ENCODE measurements at regions not wholly inside any gene's neighbourhood (a gene's known extent, or its start where the extent isn't known, plus 50 kb on each side); places are given as distances from the start of the nearest gene placed in this dataset.

GRCh38 chrX:11970578-11971359, 167.5 kb upstream of the FRMPD4 start:
- no peak overlapping the region for H3K4me3 ChIP-seq (ENCODE audit: low read depth, low read length, poor library complexity, severe bottlenecking)
- no peaks in the 10 kb centered on the region for H3K36me3 ChIP-seq (ENCODE audit: insufficient read depth, low read length)
- no peak overlapping the region for H3K27ac ChIP-seq (ENCODE audit: low read depth, low read length, poor library complexity, severe bottlenecking)
- no peak overlapping the region for H2AFZ ChIP-seq (ENCODE audit: low read length)
- H4K20me1 ChIP-seq (ENCODE audit: insufficient read depth, low read length): no peaks in the 10 kb centered on the region
- DNase-seq (ENCODE audit: low spot score): no peak
- TF ChIP-seq, protein P1, sequence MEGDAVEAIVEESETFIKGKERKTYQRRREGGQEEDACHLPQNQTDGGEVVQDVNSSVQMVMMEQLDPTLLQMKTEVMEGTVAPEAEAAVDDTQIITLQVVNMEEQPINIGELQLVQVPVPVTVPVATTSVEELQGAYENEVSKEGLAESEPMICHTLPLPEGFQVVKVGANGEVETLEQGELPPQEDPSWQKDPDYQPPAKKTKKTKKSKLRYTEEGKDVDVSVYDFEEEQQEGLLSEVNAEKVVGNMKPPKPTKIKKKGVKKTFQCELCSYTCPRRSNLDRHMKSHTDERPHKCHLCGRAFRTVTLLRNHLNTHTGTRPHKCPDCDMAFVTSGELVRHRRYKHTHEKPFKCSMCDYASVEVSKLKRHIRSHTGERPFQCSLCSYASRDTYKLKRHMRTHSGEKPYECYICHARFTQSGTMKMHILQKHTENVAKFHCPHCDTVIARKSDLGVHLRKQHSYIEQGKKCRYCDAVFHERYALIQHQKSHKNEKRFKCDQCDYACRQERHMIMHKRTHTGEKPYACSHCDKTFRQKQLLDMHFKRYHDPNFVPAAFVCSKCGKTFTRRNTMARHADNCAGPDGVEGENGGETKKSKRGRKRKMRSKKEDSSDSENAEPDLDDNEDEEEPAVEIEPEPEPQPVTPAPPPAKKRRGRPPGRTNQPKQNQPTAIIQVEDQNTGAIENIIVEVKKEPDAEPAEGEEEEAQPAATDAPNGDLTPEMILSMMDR (conservative IDR thresholded peaks at IDR 0.05; ENCODE audit: low read length): no peak
- TF ChIP-seq EZH2phosphoT487 (IDR thresholded peaks at IDR 0.05; ENCODE audit: borderline replicate concordance, low read depth, low read length): no peak
- no peaks in the 10 kb centered on the region for H3K79me2 ChIP-seq (ENCODE audit: insufficient read depth, low read depth, low read length)
- intact Hi-C loops (cut with micrococcal nuclease; ENCODE audit: unreplicated experiment): no loop called here
- ChIA-PET CTCF (ENCODE audit: unreplicated experiment) (no interaction called here), POLR2A (no interaction called here)
- no peak overlapping the region for H3K4me2 ChIP-seq (ENCODE audit: low read length)
- no peaks in the 10 kb centered on the region for H3K9me3 ChIP-seq (ENCODE audit: low read length)
- no peaks in the 10 kb centered on the region for H3K4me1 ChIP-seq (ENCODE audit: insufficient read depth, low read length, poor library complexity, severe bottlenecking)
- no peaks in the 10 kb centered on the region for H3K9me2 ChIP-seq (ENCODE audit: insufficient read depth, low read length)
- BruUV-seq (replicated peaks): no TSS peak

GRCh38 chrX:11976663-11977062, 161.6 kb upstream of the FRMPD4 start:
- Histone ChIP-seq H3K9me3 (ENCODE audit: low read length) (no peaks in the 10 kb centered on the region), H3K4me3 (ENCODE audit: low read depth, low read length, poor library complexity, severe bottlenecking) (no peak overlapping the region), H3K79me2 (ENCODE audit: insufficient read depth, low read depth, low read length) (no peaks in the 10 kb centered on the region), H3K4me2 (ENCODE audit: low read length) (no peak overlapping the region), H3K4me1 (ENCODE audit: insufficient read depth, low read length, poor library complexity, severe bottlenecking) (no peaks in the 10 kb centered on the region), H3K9me2 (ENCODE audit: insufficient read depth, low read length) (no peaks in the 10 kb centered on the region), H2AFZ (ENCODE audit: low read length) (no peak overlapping the region), H4K20me1 (ENCODE audit: insufficient read depth, low read length) (no peaks in the 10 kb centered on the region), H3K36me3 (ENCODE audit: insufficient read depth, low read length) (no peaks in the 10 kb centered on the region), H3K27ac (ENCODE audit: low read depth, low read length, poor library complexity, severe bottlenecking) (no peak overlapping the region)
- intact Hi-C loops (cut with micrococcal nuclease; ENCODE audit: unreplicated experiment): no loop called here
- TF ChIP-seq, protein P1 (conservative IDR thresholded peaks at IDR 0.05; ENCODE audit: low read length): no peak
- TF ChIP-seq EZH2phosphoT487 (IDR thresholded peaks at IDR 0.05; ENCODE audit: borderline replicate concordance, low read depth, low read length): no peak
- ChIA-PET POLR2A (no interaction called here), CTCF (ENCODE audit: unreplicated experiment) (no interaction called here)
- no TSS peak for BruUV-seq (replicated peaks)
- no peak for DNase-seq (ENCODE audit: low spot score)

DNA sequence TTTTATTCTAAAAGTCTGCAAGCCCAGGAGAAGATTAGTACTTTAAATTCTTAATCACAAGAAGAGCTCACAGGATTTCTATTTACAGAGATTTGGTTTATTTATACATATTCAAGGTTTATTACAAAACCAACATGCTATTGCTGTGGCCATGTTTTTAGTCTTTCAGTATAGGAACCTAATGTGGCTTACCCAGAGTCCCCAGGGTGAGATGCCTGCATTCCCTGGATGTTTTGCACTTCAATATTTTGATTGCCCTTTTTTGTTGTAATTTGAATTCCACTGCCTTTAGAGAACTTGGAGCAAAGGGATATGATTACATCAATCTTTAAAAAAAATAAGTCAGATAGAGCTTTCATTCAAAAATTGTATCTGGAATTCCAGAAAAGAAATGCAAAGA, 146.0 kb upstream of the FRMPD4 start:
- CTCF ChIA-PET (ENCODE audit: unreplicated experiment): no interaction called here
- H3K9me2 ChIP-seq (ENCODE audit: insufficient read depth, low read length): no peaks in the 10 kb centered on the region
- H3K4me1 ChIP-seq (ENCODE audit: insufficient read depth, low read length, poor library complexity, severe bottlenecking): no peaks in the 10 kb centered on the region
- H4K20me1 ChIP-seq (ENCODE audit: insufficient read depth, low read length): no peaks in the 10 kb centered on the region
- no peak overlapping the region for H2AFZ ChIP-seq (ENCODE audit: low read length)
- no peak overlapping the region for H3K27ac ChIP-seq (ENCODE audit: low read depth, low read length, poor library complexity, severe bottlenecking)
- no peak overlapping the region for H3K4me3 ChIP-seq (ENCODE audit: low read depth, low read length, poor library complexity, severe bottlenecking)
- H3K4me2 ChIP-seq (ENCODE audit: low read length): no peak overlapping the region
- TF ChIP-seq, protein P1 (conservative IDR thresholded peaks at IDR 0.05; ENCODE audit: low read length): no peak
- TF ChIP-seq EZH2phosphoT487 (IDR thresholded peaks at IDR 0.05; ENCODE audit: borderline replicate concordance, low read depth, low read length): no peak
- H3K36me3 ChIP-seq (ENCODE audit: insufficient read depth, low read length): no peaks in the 10 kb centered on the region
- BruUV-seq (replicated peaks): no TSS peak
- no peaks in the 10 kb centered on the region for H3K9me3 ChIP-seq (ENCODE audit: low read length)
- H3K79me2 ChIP-seq (ENCODE audit: insufficient read depth, low read depth, low read length): no peaks in the 10 kb centered on the region
- POLR2A ChIA-PET: interaction anchor here (0.7 to 0.8 kb wide), 2 partner anchors 17 to 570 kb away, joined by 3 read pairs; no protein-coding TSS in a partner anchor
- intact Hi-C loops (cut with micrococcal nuclease; ENCODE audit: unreplicated experiment): no loop called here
- DNase-seq (ENCODE audit: low spot score): no peak

Measured in OCI-LY7 (cell line).